ENCODE measurements at regions not wholly inside any gene's neighbourhood (a gene's known extent, or its start where the extent isn't known, plus 50 kb on each side); places are given as distances from the start of the nearest gene placed in this dataset.
"Not testable (repeated sequence)": the region's sequence is repeated elsewhere in the genome, so short reads cannot be mapped to it uniquely, and the experiment has no call there.

- TF ChIP-seq CTCF (IDR thresholded peaks at IDR 0.05; ENCODE audit: control extremely low read depth, extremely low read depth, low read depth, missing control alignments) = no peak
- no peak for DNase-seq (ENCODE audit: extremely low spot score)
- POLR2A ChIA-PET = no interaction called here
Observed at GRCh38 chr6:120938164-120938875, 396.0 kb downstream of the TBC1D32 start.

GRCh38 chr6:120935908-120936307, 398.4 kb downstream of the TBC1D32 start:
- ChIA-PET CTCF (interaction anchor here (1.2 to 1.3 kb wide), 2 partner anchors 8 to 30 kb away, joined by 3 to 5 read pairs; no protein-coding TSS in a partner anchor), POLR2A (no interaction called here)
- no peak for TF ChIP-seq CTCF (IDR thresholded peaks at IDR 0.05; ENCODE audit: control extremely low read depth, extremely low read depth, low read depth, missing control alignments)

More at GRCh38 chr6:120938164-120938875, 396.0 kb downstream of the TBC1D32 start:
- CTCF ChIA-PET = interaction anchor here (0.8 kb wide), 1 partner anchor 11 kb away, joined by 3 read pairs; no protein-coding TSS in a partner anchor

GRCh38 chr6:120935016-120935415, 399.3 kb downstream of the TBC1D32 start:
- no peak for TF ChIP-seq CTCF (IDR thresholded peaks at IDR 0.05; ENCODE audit: control extremely low read depth, extremely low read depth, low read depth, missing control alignments)
- CTCF ChIA-PET = interaction anchor here (1.2 to 1.3 kb wide), 2 partner anchors 9 to 30 kb away, joined by 3 to 5 read pairs; no protein-coding TSS in a partner anchor
- POLR2A ChIA-PET = no interaction called here
- DNase-seq (ENCODE audit: extremely low spot score) = no peak

More at GRCh38 chr6:120935908-120936307, 398.4 kb downstream of the TBC1D32 start:
- no peak for DNase-seq (ENCODE audit: extremely low spot score)

- POLR2A ChIA-PET; DNase-seq (ENCODE audit: extremely low spot score); CTCF ChIA-PET: not testable (repeated sequence)
Observed at GRCh38 chr6:120931520-120932180, 402.6 kb downstream of the TBC1D32 start.

- CTCF ChIA-PET; DNase-seq (ENCODE audit: extremely low spot score); POLR2A ChIA-PET: not testable (repeated sequence)
Observed at GRCh38 chr6:120930500-120930899, 403.8 kb downstream of the TBC1D32 start.

GRCh38 chr6:120924214-120924613, 410.1 kb downstream of the TBC1D32 start:
- ChIA-PET POLR2A (no interaction called here), CTCF (no interaction called here)
- DNase-seq (ENCODE audit: extremely low spot score) = no peak
- TF ChIP-seq CTCF (IDR thresholded peaks at IDR 0.05; ENCODE audit: control extremely low read depth, extremely low read depth, low read depth, missing control alignments) = no peak

- no peak for TF ChIP-seq CTCF (IDR thresholded peaks at IDR 0.05; ENCODE audit: control extremely low read depth, extremely low read depth, low read depth, missing control alignments)
- POLR2A ChIA-PET = no interaction called here
- CTCF ChIA-PET = no interaction called here
- DNase-seq (ENCODE audit: extremely low spot score) = no peak
Observed at GRCh38 chr6:120918137-120918536, 416.1 kb downstream of the TBC1D32 start.

Measured in GM10248 (cell line).